SH-SY5Y (cell line): ENCODE measurements at regions not wholly inside any gene's neighbourhood (a gene's known extent, or its start where the extent isn't known, plus 50 kb on each side); places are given as distances from the start of the nearest gene placed in this dataset.

Source experiments
- GATA2 ChIP-seq: IDR thresholded peaks from 2 replicates; pipeline ENCODE4 v1.6.1; 2011; ENCODE audit warnings: mild to moderate bottlenecking, low read depth, low read length
- GATA3 ChIP-seq: IDR thresholded peaks from 2 replicates; pipeline ENCODE4 v1.6.1; 2011; ENCODE audit warnings: low read depth, mild to moderate bottlenecking, low read length, moderate library complexity

GRCh38 chr11:91969486-91969885 lies 255.1 kb upstream of the FAT3 start:
- TF ChIP-seq GATA3 (no peak), GATA2 (no peak)
